Fibroblast of lung (primary cell): ENCODE measurements at regions not wholly inside any gene's neighbourhood (a gene's known extent, or its start where the extent isn't known, plus 50 kb on each side); places are given as distances from the start of the nearest gene placed in this dataset.

Experiments
- CTCF ChIP-seq, 2 donors: IDR thresholded peaks in 1 of 2; conservative IDR thresholded peaks in 1 of 2; 1 replicate in 1 of 2; 2 replicates in 1 of 2; pipeline ENCODE4 v1.5.1; 2011 to 2012; ENCODE audit warnings: low read length in 2 of 2, control low read depth in 1 of 2, inconsistent platforms in 1 of 2, low read depth in 1 of 2, mild to moderate bottlenecking in 1 of 2
- EZH2 ChIP-seq: IDR thresholded peaks from 2 replicates; pipeline ENCODE4 v1.5.1; 2012; ENCODE audit warnings: low read length, control low read depth, mild to moderate bottlenecking; ENCODE audit errors: missing control alignments

GRCh38 chr1:22319608-22320007, 132.0 kb upstream of the ZBTB40 start:
- no peak for TF ChIP-seq CTCF (conservative IDR thresholded peaks at IDR 0.05 in 1 of 2, IDR thresholded peaks at IDR 0.05 in 1 of 2; ENCODE audit: low read depth in 1 of 2, low read length in 2 of 2)
- TF ChIP-seq EZH2: no peak
